ENCODE measurements at regions not wholly inside any gene's neighbourhood (a gene's known extent, or its start where the extent isn't known, plus 50 kb on each side); places are given as distances from the start of the nearest gene placed in this dataset.

- H3K4me3 ChIP-seq = no peak overlapping the region
- H3K4me1 ChIP-seq = peaks cover 9% of the 10 kb centered on the region
- DNase-seq (no peak), ATAC-seq (no peak)
- no peaks in the 10 kb centered on the region for H3K27me3 ChIP-seq
- TF ChIP-seq POLR2A (IDR thresholded peaks at IDR 0.05) = no peak
- TF ChIP-seq, protein P1, sequence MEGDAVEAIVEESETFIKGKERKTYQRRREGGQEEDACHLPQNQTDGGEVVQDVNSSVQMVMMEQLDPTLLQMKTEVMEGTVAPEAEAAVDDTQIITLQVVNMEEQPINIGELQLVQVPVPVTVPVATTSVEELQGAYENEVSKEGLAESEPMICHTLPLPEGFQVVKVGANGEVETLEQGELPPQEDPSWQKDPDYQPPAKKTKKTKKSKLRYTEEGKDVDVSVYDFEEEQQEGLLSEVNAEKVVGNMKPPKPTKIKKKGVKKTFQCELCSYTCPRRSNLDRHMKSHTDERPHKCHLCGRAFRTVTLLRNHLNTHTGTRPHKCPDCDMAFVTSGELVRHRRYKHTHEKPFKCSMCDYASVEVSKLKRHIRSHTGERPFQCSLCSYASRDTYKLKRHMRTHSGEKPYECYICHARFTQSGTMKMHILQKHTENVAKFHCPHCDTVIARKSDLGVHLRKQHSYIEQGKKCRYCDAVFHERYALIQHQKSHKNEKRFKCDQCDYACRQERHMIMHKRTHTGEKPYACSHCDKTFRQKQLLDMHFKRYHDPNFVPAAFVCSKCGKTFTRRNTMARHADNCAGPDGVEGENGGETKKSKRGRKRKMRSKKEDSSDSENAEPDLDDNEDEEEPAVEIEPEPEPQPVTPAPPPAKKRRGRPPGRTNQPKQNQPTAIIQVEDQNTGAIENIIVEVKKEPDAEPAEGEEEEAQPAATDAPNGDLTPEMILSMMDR (IDR thresholded peaks at IDR 0.05) = no peak
- no peak overlapping the region for H3K27ac ChIP-seq
- H3K36me3 ChIP-seq (replicated peaks in 1 of 2; ENCODE audit: insufficient read depth in 1 of 2, low read depth in 2 of 2) = no peaks in the 10 kb centered on the region
- H3K9me3 ChIP-seq = no peaks in the 10 kb centered on the region
- WGBS, 2 donors = 35 to 39% methylated on average over 3 of the region's 3 CpGs
- intact Hi-C loops (cut with DNase I) = no loop called here
Observed at GRCh38 chr4:183828839-183829238, 76.3 kb upstream of the STOX2 start.

DNA sequence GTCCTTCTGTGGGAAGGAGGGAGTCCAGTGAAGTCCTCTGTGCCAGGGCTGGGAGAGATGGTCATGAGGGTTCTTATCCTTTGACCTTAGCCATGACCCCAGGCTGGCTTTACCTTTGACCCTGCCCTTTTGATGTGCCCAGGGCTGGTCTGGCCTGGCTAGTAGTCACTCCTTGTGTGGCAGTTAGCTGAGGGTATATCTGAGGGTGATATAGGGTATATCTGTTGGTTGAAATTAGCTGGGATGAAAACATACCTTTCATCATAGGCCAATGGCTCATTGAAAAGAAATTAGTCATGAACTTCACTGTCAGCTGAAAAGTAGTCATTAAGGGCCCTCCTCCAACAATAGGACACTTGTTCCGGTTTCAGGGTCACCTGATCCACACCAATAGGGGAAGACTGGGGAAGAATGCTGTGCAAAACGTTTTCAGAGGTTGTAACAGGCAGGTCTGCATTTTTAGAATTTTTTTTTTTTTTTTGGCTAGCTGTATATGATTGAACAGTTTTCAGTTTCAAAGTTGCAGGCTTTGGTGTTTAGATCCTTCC is 74.6 kb upstream of the STOX2 start:
- H3K4me1 ChIP-seq = peaks cover 20% of the 10 kb centered on the region
- H3K27ac ChIP-seq = peak overlapping the region in 3 of 4 donors; percentile 61 to 74 (median 63)
- WGBS, 2 donors = 34 to 42% methylated on average over 2 of the region's 2 CpGs
- ATAC-seq (peak; percentile 71), DNase-seq (peak in 1 of 4 donors; percentile 49)
- no peaks in the 10 kb centered on the region for H3K27me3 ChIP-seq
- no peak for TF ChIP-seq POLR2A (IDR thresholded peaks at IDR 0.05)
- TF ChIP-seq, protein P1 (IDR thresholded peaks at IDR 0.05) = no peak
- no peak overlapping the region for H3K4me3 ChIP-seq
- H3K36me3 ChIP-seq (replicated peaks in 1 of 2; ENCODE audit: insufficient read depth in 1 of 2, low read depth in 2 of 2) = no peaks in the 10 kb centered on the region
- intact Hi-C loops (cut with DNase I) = no loop called here
- H3K9me3 ChIP-seq = no peaks in the 10 kb centered on the region

DNA sequence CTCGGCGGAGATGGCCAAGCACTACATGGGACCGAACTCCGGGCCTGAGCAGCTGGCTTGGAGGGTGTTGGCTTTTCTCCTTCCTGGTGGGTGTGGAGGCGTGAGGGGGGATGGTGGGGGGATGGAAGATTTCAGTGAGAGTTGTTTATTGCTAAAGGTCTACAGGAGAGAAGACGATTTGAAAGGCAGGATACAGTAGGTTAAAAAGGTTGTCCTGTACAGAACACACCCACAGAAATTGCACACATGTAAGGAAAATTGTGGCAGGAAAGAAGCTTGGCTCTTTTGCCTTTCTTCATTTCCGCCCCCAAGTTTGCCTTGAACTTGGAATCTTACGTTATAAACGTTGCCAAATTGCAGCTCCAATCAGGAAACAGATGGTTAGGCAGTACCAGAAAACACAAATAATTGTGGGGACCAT is 74.1 kb upstream of the STOX2 start:
- Histone ChIP-seq H3K4me3 (no peak overlapping the region), H3K4me1 (peaks cover 20% of the 10 kb centered on the region), H3K9me3 (no peaks in the 10 kb centered on the region), H3K27ac (peak overlapping the region; percentile 8 to 74 (median 62)), H3K36me3 (replicated peaks in 1 of 2; ENCODE audit: insufficient read depth in 1 of 2, low read depth in 2 of 2) (no peaks in the 10 kb centered on the region), H3K27me3 (no peaks in the 10 kb centered on the region)
- no peak for DNase-seq
- WGBS, 2 donors = 42 to 53% methylated on average over 9 of the region's 9 CpGs
- ATAC-seq = peak; percentile 17
- TF ChIP-seq, protein P1 (IDR thresholded peaks at IDR 0.05) = no peak
- no peak for TF ChIP-seq POLR2A (IDR thresholded peaks at IDR 0.05)
- intact Hi-C loops (cut with DNase I) = no loop called here

- H3K27ac ChIP-seq = peak overlapping the region in 3 of 4 donors; percentile 0 to 74 (median 13)
- H3K4me3 ChIP-seq = no peak overlapping the region
- H3K27me3 ChIP-seq = no peaks in the 10 kb centered on the region
- no peaks in the 10 kb centered on the region for H3K36me3 ChIP-seq (replicated peaks in 1 of 2; ENCODE audit: insufficient read depth in 1 of 2, low read depth in 2 of 2)
- TF ChIP-seq, protein P1 (IDR thresholded peaks at IDR 0.05) = no peak
- no peak for TF ChIP-seq POLR2A (IDR thresholded peaks at IDR 0.05)
- ATAC-seq (no peak), DNase-seq (no peak)
- WGBS, 2 donors = 41 to 55% methylated on average over 5 of the region's 5 CpGs
- H3K9me3 ChIP-seq = no peaks in the 10 kb centered on the region
- intact Hi-C loops (cut with DNase I) = no loop called here
- H3K4me1 ChIP-seq = peaks cover 20% of the 10 kb centered on the region
Observed at GRCh38 chr4:183831683-183832082, 73.4 kb upstream of the STOX2 start.

DNA sequence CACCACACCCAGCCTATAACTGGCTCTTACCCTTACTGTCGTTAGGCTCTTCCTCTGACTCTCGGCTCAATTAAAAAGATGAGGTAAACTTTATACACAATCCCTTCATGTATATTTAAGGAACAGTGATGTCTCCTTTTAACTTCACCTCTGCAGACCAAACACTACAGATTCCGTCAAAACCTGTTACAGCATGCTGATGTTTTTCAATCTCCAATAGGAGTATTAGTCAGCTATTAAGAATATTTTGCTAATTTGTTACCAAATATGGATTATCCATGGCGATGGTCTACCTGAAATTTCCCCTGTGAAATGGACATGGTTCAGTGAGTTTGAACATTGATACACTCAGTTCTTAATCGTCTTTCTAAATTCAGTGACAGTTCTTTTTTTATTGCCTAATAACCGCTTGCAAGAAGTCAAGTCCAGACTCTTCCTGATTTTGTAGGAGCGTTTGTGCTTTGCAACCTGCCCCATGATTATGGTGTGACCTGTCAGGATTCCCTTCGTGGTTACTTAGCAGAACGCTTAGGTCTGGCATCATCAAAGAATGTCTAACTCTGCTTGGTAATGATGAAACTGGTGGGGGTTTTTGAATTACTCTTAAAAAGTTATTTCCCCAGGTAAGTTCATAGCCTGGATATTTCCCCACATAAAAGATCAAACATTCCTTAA is 72.2 kb upstream of the STOX2 start:
- no peaks in the 10 kb centered on the region for H3K27me3 ChIP-seq
- no peaks in the 10 kb centered on the region for H3K9me3 ChIP-seq
- DNase-seq (no peak), ATAC-seq (no peak)
- H3K36me3 ChIP-seq (replicated peaks in 1 of 2; ENCODE audit: insufficient read depth in 1 of 2, low read depth in 2 of 2) = no peaks in the 10 kb centered on the region
- H3K27ac ChIP-seq = peak overlapping the region in 1 of 4 donors; percentile 11
- TF ChIP-seq, protein P1 (IDR thresholded peaks at IDR 0.05) = no peak
- TF ChIP-seq POLR2A (IDR thresholded peaks at IDR 0.05) = no peak
- intact Hi-C loops (cut with DNase I) = no loop called here
- peaks cover 20% of the 10 kb centered on the region for H3K4me1 ChIP-seq
- H3K4me3 ChIP-seq = no peak overlapping the region
- 68 to 85% methylated on average over 9 of the region's 9 CpGs for WGBS, 2 donors

Data from body of pancreas (tissue), 4 donors.